ENCODE measurements at regions not wholly inside any gene's neighbourhood (a gene's known extent, or its start where the extent isn't known, plus 50 kb on each side); places are given as distances from the start of the nearest gene placed in this dataset.

DNA sequence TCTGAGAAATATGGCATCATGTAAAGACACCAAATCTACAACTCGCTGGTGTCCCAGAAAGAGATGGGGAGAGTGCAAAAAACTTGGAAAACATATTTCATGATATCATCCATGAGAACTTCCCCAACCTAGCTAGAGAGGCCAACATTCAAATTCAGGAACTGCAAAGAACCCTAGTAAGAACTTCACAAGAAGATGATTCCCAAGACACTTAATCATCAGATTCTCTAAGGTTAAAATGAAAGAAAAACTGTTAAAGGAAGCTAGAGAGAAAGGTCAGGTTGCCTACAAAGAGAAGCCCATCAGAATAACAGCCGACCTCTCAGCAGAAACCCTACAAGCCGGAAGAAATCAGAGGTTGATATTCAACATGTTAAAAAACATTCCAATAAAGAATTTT, 95.5 kb upstream of the PRLR start:
- no peak for TF ChIP-seq TBL1XR1 (IDR thresholded peaks at IDR 0.05; ENCODE audit: low read length in 2 of 2)
- TF ChIP-seq RFX1 (IDR thresholded peaks at IDR 0.05): no peak
- TF ChIP-seq POLR3A (IDR thresholded peaks at IDR 0.05; ENCODE audit: borderline replicate concordance, extremely low read depth, insufficient read depth, insufficient read length): no peak
- TF ChIP-seq GATAD2A (IDR thresholded peaks at IDR 0.05): no peak
- TF ChIP-seq, protein P1, sequence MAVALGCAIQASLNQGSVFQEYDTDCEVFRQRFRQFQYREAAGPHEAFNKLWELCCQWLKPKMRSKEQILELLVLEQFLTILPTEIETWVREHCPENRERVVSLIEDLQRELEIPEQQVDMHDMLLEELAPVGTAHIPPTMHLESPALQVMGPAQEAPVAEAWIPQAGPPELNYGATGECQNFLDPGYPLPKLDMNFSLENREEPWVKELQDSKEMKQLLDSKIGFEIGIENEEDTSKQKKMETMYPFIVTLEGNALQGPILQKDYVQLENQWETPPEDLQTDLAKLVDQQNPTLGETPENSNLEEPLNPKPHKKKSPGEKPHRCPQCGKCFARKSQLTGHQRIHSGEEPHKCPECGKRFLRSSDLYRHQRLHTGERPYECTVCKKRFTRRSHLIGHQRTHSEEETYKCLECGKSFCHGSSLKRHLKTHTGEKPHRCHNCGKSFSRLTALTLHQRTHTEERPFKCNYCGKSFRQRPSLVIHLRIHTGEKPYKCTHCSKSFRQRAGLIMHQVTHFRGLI (CRISPR knock-in tag; IDR thresholded peaks at IDR 0.05): no peak
- TF ChIP-seq PHB (CRISPR knock-in tag; IDR thresholded peaks at IDR 0.05): no peak
- Histone ChIP-seq H3K4me2 (ENCODE audit: insufficient read depth, low read length) (no peak overlapping the region), H3K27me3 (ENCODE audit: control insufficient read depth in 2 of 2, insufficient read depth in 2 of 2, low read length in 2 of 2) (no peaks in the 10 kb centered on the region), H4K20me1 (replicated peaks; ENCODE audit: control insufficient read depth, insufficient read depth, low read length) (no peaks in the 10 kb centered on the region), H2AFZ (ENCODE audit: low read depth, low read length) (no peak overlapping the region), H3K9me1 (ENCODE audit: control insufficient read depth, insufficient read depth, low read length) (no peaks in the 10 kb centered on the region), H3K4me1 (replicated peaks in 1 of 2; ENCODE audit: control insufficient read depth in 2 of 2, insufficient read depth in 2 of 2, low read length in 2 of 2) (no peaks in the 10 kb centered on the region), H3K36me3 (ENCODE audit: control insufficient read depth, insufficient read depth, low read length) (no peaks in the 10 kb centered on the region), H3K79me2 (ENCODE audit: control insufficient read depth, insufficient read depth, low read length) (no peaks in the 10 kb centered on the region), H3K4me3 (no peak overlapping the region), H3K9ac (ENCODE audit: insufficient read depth in 1 of 2, low read depth in 2 of 2, low read length in 2 of 2) (no peak overlapping the region), H3K27ac (ENCODE audit: extremely low read depth, low read depth, low read length) (no peak overlapping the region), H3K9me3 (replicated peaks; ENCODE audit: control insufficient read depth, insufficient read depth, low read depth, low read length) (0 out of 2 replicates have a peak, but pooled peaks cover 2% of the 10 kb centered on the region)
- in situ Hi-C loops (cut with MboI) (no loop called here), intact Hi-C loops (cut with micrococcal nuclease) (no loop called here)
- BruUV-seq (replicated peaks): no TSS peak
- 0% methylated on average over 3 of the region's 3 CpGs for WGBS (ENCODE audit: insufficient coverage, low coverage, missing lambda C conversion rate)
- DNase-seq (ENCODE audit: extremely low read depth in 1 of 4, low spot score in 3 of 4): no peak
- ChIA-PET CTCF (ENCODE audit: low intra/inter-chr PET ratio) (no interaction called here), POLR2A (no interaction called here)
- ATAC-seq: no peak
- no peak for FAIRE-seq

DNA sequence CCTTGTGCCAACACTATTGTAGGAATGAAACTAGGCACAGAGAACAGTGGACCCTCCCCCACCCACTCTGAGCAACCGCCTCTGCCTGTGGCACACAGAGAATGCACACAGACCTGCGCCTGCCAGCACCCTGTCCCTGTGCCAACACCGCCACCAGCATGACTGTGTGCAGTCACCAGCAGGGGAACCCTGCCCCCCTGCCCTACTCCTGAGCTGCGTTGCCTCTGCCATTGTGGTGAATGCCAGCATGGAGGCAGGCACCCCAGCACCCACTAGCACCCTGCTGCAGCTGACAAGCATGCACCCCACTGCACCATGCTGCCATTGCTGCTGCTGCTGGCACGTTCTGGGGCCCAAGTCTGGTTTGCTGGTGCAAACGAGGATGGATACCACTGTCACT, 94.4 kb upstream of the PRLR start:
- ChIA-PET CTCF (ENCODE audit: low intra/inter-chr PET ratio) (no interaction called here), POLR2A (no interaction called here)
- H3K4me1 ChIP-seq (replicated peaks in 1 of 2; ENCODE audit: control insufficient read depth in 2 of 2, insufficient read depth in 2 of 2, low read length in 2 of 2): no peaks in the 10 kb centered on the region
- in situ Hi-C loops (cut with MboI): no loop called here
- no peaks in the 10 kb centered on the region for H3K36me3 ChIP-seq (ENCODE audit: control insufficient read depth, insufficient read depth, low read length)
- H3K4me2 ChIP-seq (ENCODE audit: insufficient read depth, low read length): no peak overlapping the region
- H3K9me1 ChIP-seq (ENCODE audit: control insufficient read depth, insufficient read depth, low read length): no peaks in the 10 kb centered on the region
- DNase-seq (ENCODE audit: extremely low read depth in 1 of 4, low spot score in 3 of 4) (no peak), FAIRE-seq (no peak), ATAC-seq (no peak)
- H3K27me3 ChIP-seq (ENCODE audit: control insufficient read depth in 2 of 2, insufficient read depth in 2 of 2, low read length in 2 of 2): no peaks in the 10 kb centered on the region
- BruUV-seq (replicated peaks): no TSS peak
- intact Hi-C loops (cut with micrococcal nuclease): no loop called here
- no peaks in the 10 kb centered on the region for H4K20me1 ChIP-seq (replicated peaks; ENCODE audit: control insufficient read depth, insufficient read depth, low read length)
- 0% methylated on average over 6 of the region's 6 CpGs for WGBS (ENCODE audit: insufficient coverage, low coverage, missing lambda C conversion rate)
- H3K27ac ChIP-seq (ENCODE audit: extremely low read depth, low read depth, low read length): no peak overlapping the region
- 0 out of 2 replicates have a peak, but pooled peaks cover 2% of the 10 kb centered on the region for H3K9me3 ChIP-seq (replicated peaks; ENCODE audit: control insufficient read depth, insufficient read depth, low read depth, low read length)
- no peaks in the 10 kb centered on the region for H3K79me2 ChIP-seq (ENCODE audit: control insufficient read depth, insufficient read depth, low read length)
- no peak overlapping the region for H2AFZ ChIP-seq (ENCODE audit: low read depth, low read length)
- no peak overlapping the region for H3K9ac ChIP-seq (ENCODE audit: insufficient read depth in 1 of 2, low read depth in 2 of 2, low read length in 2 of 2)
- no peak overlapping the region for H3K4me3 ChIP-seq
- TF ChIP-seq, protein P2, sequence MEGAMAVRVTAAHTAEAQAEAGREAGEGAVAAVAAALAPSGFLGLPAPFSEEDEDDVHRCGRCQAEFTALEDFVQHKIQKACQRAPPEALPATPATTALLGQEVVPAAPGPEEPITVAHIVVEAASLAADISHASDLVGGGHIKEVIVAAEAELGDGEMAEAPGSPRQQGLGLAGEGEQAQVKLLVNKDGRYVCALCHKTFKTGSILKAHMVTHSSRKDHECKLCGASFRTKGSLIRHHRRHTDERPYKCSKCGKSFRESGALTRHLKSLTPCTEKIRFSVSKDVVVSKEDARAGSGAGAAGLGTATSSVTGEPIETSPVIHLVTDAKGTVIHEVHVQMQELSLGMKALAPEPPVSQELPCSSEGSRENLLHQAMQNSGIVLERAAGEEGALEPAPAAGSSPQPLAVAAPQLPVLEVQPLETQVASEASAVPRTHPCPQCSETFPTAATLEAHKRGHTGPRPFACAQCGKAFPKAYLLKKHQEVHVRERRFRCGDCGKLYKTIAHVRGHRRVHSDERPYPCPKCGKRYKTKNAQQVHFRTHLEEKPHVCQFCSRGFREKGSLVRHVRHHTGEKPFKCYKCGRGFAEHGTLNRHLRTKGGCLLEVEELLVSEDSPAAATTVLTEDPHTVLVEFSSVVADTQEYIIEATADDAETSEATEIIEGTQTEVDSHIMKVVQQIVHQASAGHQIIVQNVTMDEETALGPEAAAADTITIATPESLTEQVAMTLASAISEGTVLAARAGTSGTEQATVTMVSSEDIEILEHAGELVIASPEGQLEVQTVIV (CRISPR knock-in tag; IDR thresholded peaks at IDR 0.05; ENCODE audit: borderline replicate concordance): no peak
- TF ChIP-seq NR4A1 (CRISPR knock-in tag; IDR thresholded peaks at IDR 0.05) (no peak), NR4A1 (tag; IDR thresholded peaks at IDR 0.05) (no peak), ZNF3 (CRISPR knock-in tag; IDR thresholded peaks at IDR 0.05) (no peak), ZNF75A (CRISPR knock-in tag; IDR thresholded peaks at IDR 0.05) (no peak), MTF1 (CRISPR knock-in tag; IDR thresholded peaks at IDR 0.05; ENCODE audit: borderline replicate concordance) (no peak), ZNF780A (CRISPR knock-in tag; IDR thresholded peaks at IDR 0.05) (no peak), SAFB (IDR thresholded peaks at IDR 0.05; ENCODE audit: borderline replicate concordance, low read depth, low read length) (no peak), TCF7 (IDR thresholded peaks at IDR 0.05; ENCODE audit: borderline replicate concordance) (no peak)
